Tibial nerve (tissue), 4 donors: ENCODE measurements at regions not wholly inside any gene's neighbourhood (a gene's known extent, or its start where the extent isn't known, plus 50 kb on each side); places are given as distances from the start of the nearest gene placed in this dataset.

Experiments
- CTCF ChIP-seq, 5 experiments: fragments of 200-600 bp in 3 of 5; fragments of 450-650 bp in 2 of 5; sonication (generic) in 3 of 5; IDR thresholded peaks; one replicate each; pipeline ENCODE4 v1.5.1; 2016 to 2019; ENCODE audit warnings: antibody characterized with exemption in 5 of 5, mild to moderate bottlenecking in 3 of 5, moderate library complexity in 2 of 5
- EP300 ChIP-seq, 2 donors: sonication (generic); formaldehyde crosslinking; IDR thresholded peaks; one replicate each; pipeline ENCODE4 v1.6.1; 2017; ENCODE audit warnings: antibody characterized with exemption in 2 of 2, mild to moderate bottlenecking in 1 of 2
- POLR2A ChIP-seq, 2 donors: fragments of 450-650 bp; IDR thresholded peaks; one replicate each; pipeline ENCODE4 v1.6.1; 2017; ENCODE audit warnings: antibody characterized with exemption in 2 of 2, mild to moderate bottlenecking in 2 of 2, moderate library complexity in 2 of 2

GRCh38 chr18:49677762-49678413 is 116.0 kb downstream of the LIPG start:
- TF ChIP-seq CTCF (IDR thresholded peaks at IDR 0.05), result no peak
- no peak for TF ChIP-seq POLR2A (IDR thresholded peaks at IDR 0.05)
- TF ChIP-seq EP300 (IDR thresholded peaks at IDR 0.05), result no peak
